HG03196 (cell line): ENCODE measurements at regions not wholly inside any gene's neighbourhood (a gene's known extent, or its start where the extent isn't known, plus 50 kb on each side); places are given as distances from the start of the nearest gene placed in this dataset.
"Not testable (repeated sequence)": the region's sequence is repeated elsewhere in the genome, so short reads cannot be mapped to it uniquely, and the experiment has no call there.

Source experiments
- ATAC-seq: cut with Tn5 transposase; IDR thresholded peaks from one replicate; pipeline ENCODE4 v1.9.1; 2021; ENCODE audit not compliant: unreplicated experiment

- ATAC-seq: no peak
Observed at GRCh38 chr12:59158681-59159080, 238.4 kb upstream of the LRIG3 start.

GRCh38 chr12:59158066-59158465 lies 237.8 kb upstream of the LRIG3 start:
- ATAC-seq: no peak

- ATAC-seq: no peak
Observed at GRCh38 chr12:59155448-59155847, 235.1 kb upstream of the LRIG3 start.

- no peak for ATAC-seq
Observed at GRCh38 chr12:59151243-59151642, 230.9 kb upstream of the LRIG3 start.

- peak; percentile 100 for ATAC-seq
Observed at GRCh38 chr12:59149995-59150642, 229.8 kb upstream of the LRIG3 start.

GRCh38 chr12:59147791-59148190 lies 227.5 kb upstream of the LRIG3 start:
- no peak for ATAC-seq

- no peak for ATAC-seq
Observed at GRCh38 chr12:59142183-59142790, 222.0 kb upstream of the LRIG3 start.

GRCh38 chr12:59134750-59135149 lies 214.4 kb upstream of the LRIG3 start:
- no peak for ATAC-seq

GRCh38 chr12:59131462-59131861 lies 211.2 kb upstream of the LRIG3 start:
- no peak for ATAC-seq

- no peak for ATAC-seq
Observed at GRCh38 chr12:59122784-59123183, 202.5 kb upstream of the LRIG3 start.

GRCh38 chr12:59121451-59121850 lies 201.1 kb upstream of the LRIG3 start:
- ATAC-seq: no peak

GRCh38 chr12:59119676-59120075 lies 199.4 kb upstream of the LRIG3 start:
- no peak for ATAC-seq

GRCh38 chr12:59118356-59118755 lies 198.1 kb upstream of the LRIG3 start:
- ATAC-seq: no peak

- ATAC-seq: no peak
Observed at GRCh38 chr12:59115995-59116394, 195.7 kb upstream of the LRIG3 start.

GRCh38 chr12:59115526-59115925 lies 195.2 kb upstream of the LRIG3 start:
- ATAC-seq: no peak

- peak; percentile 84 for ATAC-seq
Observed at GRCh38 chr12:59113831-59114615, 193.7 kb upstream of the LRIG3 start.

GRCh38 chr12:59111851-59112250 lies 191.5 kb upstream of the LRIG3 start:
- ATAC-seq: no peak

- not testable (repeated sequence) for ATAC-seq
Observed at GRCh38 chr12:59108516-59108915, 188.2 kb upstream of the LRIG3 start.

GRCh38 chr12:59100585-59100984 lies 180.3 kb upstream of the LRIG3 start:
- no peak for ATAC-seq

- no peak for ATAC-seq
Observed at GRCh38 chr12:59097876-59098275, 177.6 kb upstream of the LRIG3 start.

GRCh38 chr12:59096246-59096645 lies 175.9 kb upstream of the LRIG3 start:
- no peak for ATAC-seq
